B cell (primary cell): ENCODE measurements at regions not wholly inside any gene's neighbourhood (a gene's known extent, or its start where the extent isn't known, plus 50 kb on each side); places are given as distances from the start of the nearest gene placed in this dataset.

Source experiments
- ATAC-seq: fragments of 200-7000 bp; cut with Tn5 transposase; one replicate; pipeline ENCODE4 v1.10.0; 2021; ENCODE audit warnings: low read depth, mild to moderate bottlenecking, moderate number of reproducible peaks, moderate library complexity
- CTCF ChIA-PET: fragments of 350-600 bp; sonication (Branson Sonifier 250); formaldehyde crosslinking; loops from one replicate; lab custom pipeline; 2021; ENCODE audit warnings: antibody characterized with exemption, inconsistent platforms; lab: Charles Lee
- POLR2A ChIA-PET: fragments of 350-600 bp; sonication (Branson Sonifier 250); formaldehyde crosslinking; loops from one replicate; lab custom pipeline; 2021; ENCODE audit warnings: antibody characterized with exemption; lab: Charles Lee
- DNase-seq: peaks from one replicate; pipeline ENCODE4 v3.0.0; 2013
- H2AFZ ChIP-seq: 2 replicates; pipeline ENCODE4 v1.6.1; 2012; ENCODE audit warnings: mild to moderate bottlenecking, low read depth, low read length; ENCODE audit not compliant: insufficient read depth, poor library complexity, severe bottlenecking
- H3K27ac ChIP-seq, 2 donors: 1 replicate in 1 of 2; 2 replicates in 1 of 2; pipeline ENCODE4 v1.5.1; 2012 to 2013; ENCODE audit warnings: low read length in 2 of 2, mild to moderate bottlenecking in 2 of 2, moderate library complexity in 1 of 2
- H3K27me3 ChIP-seq, 4 experiments: fragments of 200-600 bp in 1 of 4; sonication (generic) in 1 of 4; replicated peaks in 1 of 4; 1 replicate in 2 of 4; 2 replicates in 2 of 4; pipeline versions ENCODE4 v1.6.1 to v1.7.0; 2013 to 2016; ENCODE audit warnings: low read length in 3 of 4, mild to moderate bottlenecking in 2 of 4, mixed read lengths in 1 of 4, moderate library complexity in 1 of 4; ENCODE audit not compliant: insufficient read depth in 4 of 4, control insufficient read depth in 3 of 4; ENCODE audit errors: control extremely low read depth in 1 of 4
- H3K36me3 ChIP-seq, 2 experiments: replicated peaks in 1 of 2; 1 replicate in 1 of 2; 2 replicates in 1 of 2; pipeline versions ENCODE4 v1.6.1 to v1.7.1; 2013; ENCODE audit warnings: low read length in 1 of 2; ENCODE audit not compliant: insufficient read depth in 2 of 2, control insufficient read depth in 1 of 2; ENCODE audit errors: control extremely low read depth in 1 of 2, extremely low read depth in 1 of 2
- H3K4me1 ChIP-seq, 2 donors: fragments of 200-600 bp in 1 of 2; sonication (generic) in 1 of 2; 1 replicate in 1 of 2; 2 replicates in 1 of 2; pipeline versions ENCODE4 v1.5.1 to v1.6.1; 2013 to 2017; ENCODE audit warnings: low read length in 2 of 2; ENCODE audit not compliant: control insufficient read depth in 2 of 2, insufficient read depth in 2 of 2
- H3K4me2 ChIP-seq: replicated peaks from 2 replicates; pipeline ENCODE3; 2012; ENCODE audit warnings: mild to moderate bottlenecking, low read depth, low read length; ENCODE audit not compliant: poor library complexity, severe bottlenecking
- H3K4me3 ChIP-seq, 5 experiments: fragments of 200-600 bp in 1 of 5; sonication (generic) in 1 of 5; 1 replicate in 3 of 5; 2 replicates in 2 of 5; pipeline versions ENCODE4 v1.5.1 to v1.7.0; 2011 to 2016; ENCODE audit warnings: low read length in 4 of 5, mild to moderate bottlenecking in 4 of 5, low read depth in 2 of 5, control low read depth in 1 of 5, moderate library complexity in 1 of 5; ENCODE audit not compliant: insufficient read depth in 1 of 5; ENCODE audit errors: control extremely low read depth in 1 of 5, extremely low read depth in 1 of 5
- H3K79me2 ChIP-seq: fragments of 200-600 bp; sonication (generic); one replicate; pipeline ENCODE4 v1.6.0; 2016; ENCODE audit warnings: low read length; ENCODE audit not compliant: control insufficient read depth, insufficient read depth
- H3K9ac ChIP-seq: fragments of 200-600 bp; sonication (generic); 2 replicates; pipeline ENCODE4 v1.6.1; 2017; ENCODE audit warnings: mild to moderate bottlenecking, low read length, moderate library complexity
- H3K9me3 ChIP-seq, 3 donors: one replicate each; pipeline versions ENCODE4 v1.6.1 to v1.7.1; 2013; ENCODE audit warnings: low read length in 2 of 3; ENCODE audit not compliant: control insufficient read depth in 2 of 3, insufficient read depth in 1 of 3; ENCODE audit errors: control extremely low read depth in 1 of 3
- H4K20me1 ChIP-seq: 2 replicates; pipeline ENCODE4 v1.6.0; 2012; ENCODE audit warnings: mild to moderate bottlenecking, low read length; ENCODE audit not compliant: insufficient read depth, control insufficient read depth, poor library complexity, severe bottlenecking
- H3K27ac Mint-ChIP-seq: one replicate; pipeline ENCODE4 v1.8.0; 2021; ENCODE audit warnings: mixed read lengths
- H3K27me3 Mint-ChIP-seq: one replicate; pipeline ENCODE4 v1.8.0; 2021; ENCODE audit warnings: mixed read lengths
- H3K4me1 Mint-ChIP-seq: one replicate; pipeline ENCODE4 v1.8.0; 2021; ENCODE audit warnings: mixed read lengths
- H3K4me3 Mint-ChIP-seq: one replicate; pipeline ENCODE4 v1.8.0; 2021; ENCODE audit warnings: mixed read lengths
- H3K9me3 Mint-ChIP-seq: one replicate; pipeline ENCODE4 v1.8.0; 2022; ENCODE audit warnings: mixed read lengths; ENCODE audit not compliant: insufficient read depth
- EZH2 ChIP-seq: IDR thresholded peaks from 2 replicates; pipeline ENCODE4 v1.6.1; 2012; ENCODE audit warnings: borderline replicate concordance, low read depth, mild to moderate bottlenecking, moderate library complexity, low read length; ENCODE audit not compliant: insufficient read depth, poor library complexity, severe bottlenecking
- WGBS: methylation state at CpG from one replicate; pipeline ENCODE4 v1.1.5; 2013; ENCODE audit warnings: missing lambda C conversion rate; ENCODE audit not compliant: insufficient coverage; 5-methylcytosine and 5-hydroxymethylcytosine counted together
- intact Hi-C: fragments of 100-400 bp; cut with micrococcal nuclease; formaldehyde crosslinking; loops from one replicate; pipeline ENCODE4 v1.10.0; 2022
- TF ChIP-seq, protein P1 (sequence below): fragments of 200-600 bp; IDR thresholded peaks from one replicate; pipeline ENCODE4 v1.8.0; 2022; ENCODE audit warnings: antibody characterized with exemption, mild to moderate bottlenecking

GRCh38 chr4:174147863-174148262 lies 135.6 kb downstream of the FBXO8 start:
- Histone ChIP-seq H3K4me1 (no peaks in the 10 kb centered on the region), H3K4me2 (no peak overlapping the region), H3K36me3 (no peaks in the 10 kb centered on the region), H3K9me3 (no peaks in the 10 kb centered on the region), H3K27ac (no peak overlapping the region), H4K20me1 (no peaks in the 10 kb centered on the region), H3K4me3 (no peak overlapping the region), H3K27me3 (peaks cover 0 to 6% (median 0%) of the 10 kb centered on the region in 4 experiments), H2AFZ (no peak overlapping the region), H3K9ac (no peak overlapping the region), H3K79me2 (no peaks in the 10 kb centered on the region)
- no peak for DNase-seq
- H3K27ac Mint-ChIP-seq: no peak overlapping the region
- H3K9me3 Mint-ChIP-seq: no peaks in the 10 kb centered on the region
- ChIA-PET CTCF (no interaction called here), POLR2A (no interaction called here)
- no peak overlapping the region for H3K4me3 Mint-ChIP-seq
- no peak for TF ChIP-seq EZH2
- TF ChIP-seq, protein P1, sequence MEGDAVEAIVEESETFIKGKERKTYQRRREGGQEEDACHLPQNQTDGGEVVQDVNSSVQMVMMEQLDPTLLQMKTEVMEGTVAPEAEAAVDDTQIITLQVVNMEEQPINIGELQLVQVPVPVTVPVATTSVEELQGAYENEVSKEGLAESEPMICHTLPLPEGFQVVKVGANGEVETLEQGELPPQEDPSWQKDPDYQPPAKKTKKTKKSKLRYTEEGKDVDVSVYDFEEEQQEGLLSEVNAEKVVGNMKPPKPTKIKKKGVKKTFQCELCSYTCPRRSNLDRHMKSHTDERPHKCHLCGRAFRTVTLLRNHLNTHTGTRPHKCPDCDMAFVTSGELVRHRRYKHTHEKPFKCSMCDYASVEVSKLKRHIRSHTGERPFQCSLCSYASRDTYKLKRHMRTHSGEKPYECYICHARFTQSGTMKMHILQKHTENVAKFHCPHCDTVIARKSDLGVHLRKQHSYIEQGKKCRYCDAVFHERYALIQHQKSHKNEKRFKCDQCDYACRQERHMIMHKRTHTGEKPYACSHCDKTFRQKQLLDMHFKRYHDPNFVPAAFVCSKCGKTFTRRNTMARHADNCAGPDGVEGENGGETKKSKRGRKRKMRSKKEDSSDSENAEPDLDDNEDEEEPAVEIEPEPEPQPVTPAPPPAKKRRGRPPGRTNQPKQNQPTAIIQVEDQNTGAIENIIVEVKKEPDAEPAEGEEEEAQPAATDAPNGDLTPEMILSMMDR: no peak
- H3K27me3 Mint-ChIP-seq: peaks cover 16% of the 10 kb centered on the region
- no peaks in the 10 kb centered on the region for H3K4me1 Mint-ChIP-seq
- ATAC-seq: no peak
- intact Hi-C loops: no loop called here
- no CpG with 5 or more reads among the region's 2 CpGs for WGBS

- TF ChIP-seq, protein P1: no peak
- no peak for TF ChIP-seq EZH2
- DNase-seq (no peak), ATAC-seq (no peak)
- Histone ChIP-seq H4K20me1 (no peaks in the 10 kb centered on the region), H3K36me3 (no peaks in the 10 kb centered on the region), H3K9me3 (no peaks in the 10 kb centered on the region), H3K4me2 (no peak overlapping the region), H2AFZ (no peak overlapping the region), H3K4me3 (no peak overlapping the region), H3K27ac (no peak overlapping the region), H3K9ac (no peak overlapping the region), H3K79me2 (no peaks in the 10 kb centered on the region), H3K27me3 (no peaks in the 10 kb centered on the region), H3K4me1 (no peaks in the 10 kb centered on the region)
- CTCF ChIA-PET: no interaction called here
- POLR2A ChIA-PET: no interaction called here
- no peak overlapping the region for H3K4me3 Mint-ChIP-seq
- intact Hi-C loops: no loop called here
- H3K9me3 Mint-ChIP-seq: no peaks in the 10 kb centered on the region
- no peak overlapping the region for H3K27ac Mint-ChIP-seq
- H3K4me1 Mint-ChIP-seq: no peaks in the 10 kb centered on the region
- H3K27me3 Mint-ChIP-seq: peaks cover 18% of the 10 kb centered on the region
Measured at GRCh38 chr4:174144106-174144505, 139.4 kb downstream of the FBXO8 start.
